Renal pelvis (tissue), 1 donor: ENCODE measurements at regions not wholly inside any gene's neighbourhood (a gene's known extent, or its start where the extent isn't known, plus 50 kb on each side); places are given as distances from the start of the nearest gene placed in this dataset.

Experiments
- DNase-seq: peaks from one replicate; pipeline ENCODE4 v3.0.0-alpha.2; 2013

DNA sequence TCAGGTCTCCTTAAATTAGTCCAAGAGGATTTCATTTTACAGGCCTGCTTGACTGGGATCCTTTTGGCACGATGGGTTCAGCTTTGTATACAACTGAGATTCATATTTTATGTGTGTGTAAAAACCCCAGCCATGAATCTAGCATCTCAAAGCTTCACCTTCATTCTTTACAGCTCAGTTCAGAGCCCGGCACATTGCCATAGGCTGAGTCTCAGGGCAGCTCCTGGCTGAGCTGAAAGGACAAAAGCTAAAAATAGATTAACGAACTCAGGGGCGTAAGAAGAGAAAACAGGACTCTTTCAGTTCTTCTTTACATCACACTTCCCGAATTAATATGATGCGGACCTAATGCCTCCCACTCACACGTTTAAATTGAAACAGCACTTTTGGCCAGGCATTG, 262.8 kb upstream of the PBX1 start:
- no peak for DNase-seq

DNA sequence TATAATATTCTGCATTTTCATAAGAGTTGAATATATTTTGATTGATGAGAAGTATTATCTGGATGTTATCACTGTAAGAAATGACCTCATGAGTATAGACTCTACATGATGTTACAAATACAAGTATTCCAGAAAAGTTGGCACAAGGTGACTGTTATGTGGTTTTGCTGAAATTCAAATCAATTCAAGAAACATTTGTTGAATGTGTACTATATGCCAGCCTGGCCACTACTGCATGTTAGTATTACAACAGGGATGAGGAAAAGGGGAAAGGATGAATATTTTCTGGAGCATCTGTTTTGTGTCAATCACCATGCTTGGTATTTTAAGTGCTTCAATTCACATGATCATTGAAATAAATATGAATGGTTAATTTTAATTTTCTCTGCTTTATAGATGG, 250.9 kb upstream of the PBX1 start:
- DNase-seq, result no peak

DNA sequence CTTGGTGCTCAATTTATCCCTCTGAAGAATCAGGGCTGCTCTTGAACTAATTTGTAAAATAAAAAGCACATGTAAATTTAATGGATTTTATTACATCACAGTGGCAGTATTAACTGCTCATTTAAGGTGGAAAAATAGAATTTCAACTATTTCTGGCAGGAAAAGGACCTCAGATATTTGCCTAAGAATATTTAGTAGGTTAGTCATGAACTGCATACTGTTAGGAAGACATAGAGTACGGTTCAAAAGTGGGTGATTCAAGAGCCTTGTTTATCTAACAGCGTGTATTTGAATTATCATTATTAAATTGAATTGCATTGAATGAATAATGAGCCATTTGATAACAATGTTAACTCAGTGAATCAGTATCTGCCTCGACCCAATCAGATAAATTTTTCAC, 248.8 kb upstream of the PBX1 start:
- DNase-seq, result no peak

DNA sequence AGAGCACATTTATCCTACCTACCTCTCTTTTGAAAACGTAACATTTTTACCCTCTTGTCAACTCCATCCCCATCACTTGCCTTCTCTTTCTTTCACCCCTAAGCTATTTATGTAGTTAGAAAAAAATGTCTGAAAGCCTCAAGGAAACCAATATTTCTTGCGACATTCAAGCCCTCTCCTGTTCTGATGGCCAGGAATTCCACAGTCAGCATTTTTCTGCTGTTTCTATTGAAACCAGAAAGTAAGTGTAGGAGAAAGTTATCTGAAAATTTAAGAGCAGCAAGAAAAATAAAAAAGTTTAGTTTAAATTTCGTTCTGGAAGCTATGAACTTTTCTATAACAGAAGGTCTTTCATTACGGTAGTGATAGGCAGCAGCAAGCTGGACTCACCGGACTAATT, 247.6 kb upstream of the PBX1 start:
- DNase-seq, result no peak

DNA sequence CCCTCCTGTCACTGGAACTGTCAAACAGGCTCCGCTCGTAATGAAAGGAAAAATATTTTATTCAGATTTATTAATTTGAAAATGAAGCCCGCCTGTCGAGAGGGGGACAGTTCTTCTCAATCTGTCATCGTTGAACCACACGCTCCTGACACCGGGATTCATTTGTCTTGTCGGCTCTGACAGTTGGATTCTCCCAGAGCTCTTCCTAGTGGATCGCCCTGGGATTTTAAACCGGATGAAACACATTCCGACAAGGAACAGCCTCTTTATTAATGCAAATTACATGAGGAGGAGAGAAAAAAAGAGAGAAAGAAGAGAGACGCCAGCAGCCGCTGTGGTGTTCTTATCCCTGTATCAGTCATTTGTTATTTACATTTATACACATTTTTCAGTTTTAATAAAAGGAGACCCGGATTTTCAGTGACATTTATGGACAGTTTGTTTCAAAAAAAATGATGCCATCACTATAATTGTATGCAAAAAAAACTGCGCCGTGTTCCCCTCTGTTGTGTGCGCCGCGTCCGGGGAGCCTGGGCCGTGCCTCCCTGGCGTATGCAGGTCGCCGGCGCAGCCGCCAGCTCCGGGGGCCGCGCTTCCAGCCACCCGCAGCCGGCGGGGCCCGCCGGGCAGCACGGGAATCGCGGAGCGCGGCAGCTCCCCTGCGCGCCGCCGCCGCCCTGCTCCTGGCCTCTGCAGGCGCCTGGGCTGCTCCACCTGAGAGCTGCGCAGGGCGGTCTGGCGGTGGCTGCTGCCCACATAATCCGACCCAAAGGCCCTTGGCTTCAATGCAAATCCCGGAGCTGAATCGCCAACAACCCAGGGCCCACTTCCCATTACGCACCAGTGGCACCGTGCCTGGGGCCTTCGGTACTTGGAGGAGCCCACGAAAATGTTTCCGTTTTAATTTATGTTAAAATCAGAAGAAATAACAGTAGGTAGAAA, 237.9 kb upstream of the PBX1 start:
- peak; percentile 48 for DNase-seq

GRCh38 chr1:164325786-164326185, 233.2 kb upstream of the PBX1 start:
- no peak for DNase-seq

DNA sequence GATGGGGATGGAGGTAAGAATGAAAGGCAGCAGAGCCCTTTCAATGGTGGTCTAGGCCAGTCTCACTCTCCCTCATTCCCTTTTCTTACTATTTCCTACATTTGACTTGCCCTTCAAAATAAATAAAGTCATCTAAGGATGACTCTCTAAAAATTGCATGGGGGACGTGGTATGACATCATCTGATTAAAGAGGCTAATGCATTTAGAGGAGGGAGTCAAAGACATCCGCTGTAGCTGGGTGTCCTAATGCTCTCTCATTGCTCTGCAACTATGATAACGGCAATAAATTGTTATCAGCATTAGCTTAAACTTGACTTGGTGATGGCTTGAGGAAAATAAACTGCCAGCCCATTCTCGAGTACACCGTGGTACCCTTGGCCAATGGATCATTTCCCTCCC, 225.6 kb upstream of the PBX1 start:
- DNase-seq, result no peak

DNA sequence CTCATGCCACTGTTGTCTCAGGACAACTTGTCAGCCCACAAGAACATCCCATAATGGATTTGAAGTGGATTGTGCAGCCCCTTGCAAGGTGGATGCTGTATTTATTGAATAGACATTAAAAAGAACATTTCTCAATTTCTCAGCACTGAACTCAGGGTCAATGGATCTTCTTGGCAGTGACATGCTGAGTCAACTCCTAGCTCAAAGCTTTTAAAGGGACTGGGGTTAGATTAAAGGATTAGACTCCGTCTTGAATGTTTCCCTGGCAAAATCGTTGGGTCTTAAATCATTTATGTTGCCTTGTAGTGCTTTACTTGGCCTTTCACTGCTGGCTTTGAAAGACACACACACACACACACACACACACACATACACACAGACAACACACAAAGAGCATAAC, 221.6 kb upstream of the PBX1 start:
- DNase-seq, result no peak

- no peak for DNase-seq
Observed at GRCh38 chr1:164337885-164338284, 221.1 kb upstream of the PBX1 start.

DNA sequence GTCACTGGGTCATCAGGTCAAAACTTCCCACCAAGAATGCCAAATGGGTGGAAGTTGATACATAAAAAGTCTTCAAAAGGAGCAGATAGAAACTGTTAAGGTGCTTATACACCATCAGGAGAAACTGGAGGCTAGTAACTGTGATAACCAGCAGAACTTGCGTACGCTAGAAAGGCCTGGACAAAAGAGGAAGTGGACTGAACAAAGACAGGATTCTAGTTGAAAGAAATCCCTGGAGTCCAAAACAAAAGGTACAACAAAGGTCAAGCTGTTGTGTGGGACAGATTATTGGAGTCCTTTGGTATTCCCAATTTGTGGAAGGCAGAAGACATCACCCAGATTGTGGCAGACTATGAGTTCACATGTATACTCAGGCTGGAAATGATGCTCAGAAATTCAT, 215.8 kb upstream of the PBX1 start:
- no peak for DNase-seq

DNA sequence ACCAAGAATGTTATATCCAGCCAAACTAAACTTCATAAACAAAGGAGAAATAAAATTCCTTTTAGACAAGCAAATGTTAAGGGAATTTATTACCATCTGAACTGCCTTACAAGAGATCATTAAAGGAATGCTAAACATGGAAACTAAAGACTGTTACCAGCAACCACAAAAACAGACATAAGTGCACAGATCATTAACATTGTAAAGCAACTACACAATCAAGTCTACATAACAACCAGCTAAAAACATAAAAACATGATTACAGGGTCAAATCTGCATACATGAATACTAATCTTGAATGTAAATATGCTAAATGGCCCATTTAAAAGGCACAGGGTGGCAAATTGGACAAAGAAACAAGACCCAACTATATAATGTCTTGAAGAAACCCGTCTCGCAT, 211.0 kb upstream of the PBX1 start:
- DNase-seq, result no peak

DNA sequence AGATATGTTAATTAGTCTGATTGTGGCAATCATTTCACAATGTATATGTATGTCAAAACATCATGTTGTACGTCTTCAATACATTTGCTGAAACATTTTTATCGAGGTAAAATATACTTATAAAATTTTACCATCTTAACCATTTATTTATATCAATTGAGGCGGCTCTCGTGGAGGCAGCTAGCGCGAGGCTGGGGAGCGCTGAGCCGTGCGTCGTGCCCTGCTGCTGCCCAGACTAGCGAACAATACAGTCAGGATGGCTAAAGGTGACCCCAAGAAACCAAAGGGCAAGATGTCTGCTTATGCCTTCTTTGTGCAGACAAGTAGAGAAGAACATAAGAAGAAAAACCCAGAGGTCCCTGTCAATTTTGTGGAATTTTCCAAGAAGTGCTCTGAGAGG, 202.5 kb upstream of the PBX1 start:
- DNase-seq, result no peak

GRCh38 chr1:164360265-164360664, 198.7 kb upstream of the PBX1 start:
- no peak for DNase-seq

DNA sequence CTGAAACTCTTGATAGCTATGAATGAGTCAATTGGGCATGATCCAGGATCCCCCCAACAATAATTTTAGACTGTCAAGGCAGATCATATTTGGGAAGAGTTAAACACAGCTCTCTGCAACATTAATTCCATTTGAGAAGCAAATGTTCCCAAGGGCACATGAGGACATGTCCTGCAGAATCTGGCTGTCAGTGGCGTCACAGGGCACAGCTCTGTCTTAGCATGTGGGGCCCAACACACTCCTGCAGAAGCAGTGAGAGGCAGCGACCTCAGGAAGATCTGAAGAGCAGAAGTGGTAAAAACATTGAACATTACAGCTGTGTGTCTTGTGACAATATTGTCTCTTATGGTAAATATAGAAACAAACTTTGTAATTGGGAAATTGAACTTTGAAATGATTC, 197.1 kb upstream of the PBX1 start:
- no peak for DNase-seq

GRCh38 chr1:164363980-164364379, 195.0 kb upstream of the PBX1 start:
- no peak for DNase-seq

DNA sequence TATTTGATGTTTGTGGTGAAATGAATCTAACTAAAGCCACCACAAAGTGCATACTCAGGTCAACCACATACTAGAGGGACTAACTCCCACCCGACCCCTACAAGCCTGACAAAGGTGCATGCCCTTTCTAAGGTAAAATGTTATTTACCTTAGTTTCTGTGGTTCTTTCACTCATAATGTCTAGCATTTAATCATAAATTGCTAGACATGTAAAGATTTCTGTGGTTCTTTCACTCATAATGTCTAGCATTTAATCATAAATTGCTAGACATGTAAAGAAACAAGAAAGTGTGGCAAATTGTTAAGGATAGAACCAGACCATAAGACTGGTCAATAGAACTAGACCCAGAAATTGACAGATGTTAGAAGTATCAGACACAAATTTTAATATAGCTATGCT, 193.0 kb upstream of the PBX1 start:
- no peak for DNase-seq

- DNase-seq, result no peak
Observed at GRCh38 chr1:164369698-164370365, 189.2 kb upstream of the PBX1 start.

- no peak for DNase-seq
Observed at GRCh38 chr1:164380893-164381292, 178.1 kb upstream of the PBX1 start.

- DNase-seq, result no peak
Observed at GRCh38 chr1:164382384-164382783, 176.6 kb upstream of the PBX1 start.

DNA sequence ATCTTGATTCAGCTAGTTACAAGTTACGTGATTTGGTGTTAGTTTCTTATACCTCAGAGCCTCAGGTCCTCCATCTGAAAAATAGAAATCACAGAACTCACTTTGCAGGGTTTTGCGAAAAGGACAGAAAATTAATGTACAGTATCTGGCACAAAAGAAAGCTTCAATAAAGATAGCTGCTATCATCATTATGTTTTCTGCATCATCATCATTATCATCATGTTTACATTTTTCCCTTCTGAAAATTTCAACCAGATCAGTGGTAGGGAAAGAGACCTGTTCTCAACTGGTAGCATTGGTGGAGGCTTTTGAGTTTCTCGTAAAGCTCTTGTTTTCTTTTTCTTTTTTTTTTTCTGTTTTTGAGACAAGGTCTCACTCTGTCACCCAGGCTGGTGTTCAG, 174.7 kb upstream of the PBX1 start:
- no peak for DNase-seq

GRCh38 chr1:164417016-164417704, 141.8 kb upstream of the PBX1 start:
- DNase-seq, result no peak

DNA sequence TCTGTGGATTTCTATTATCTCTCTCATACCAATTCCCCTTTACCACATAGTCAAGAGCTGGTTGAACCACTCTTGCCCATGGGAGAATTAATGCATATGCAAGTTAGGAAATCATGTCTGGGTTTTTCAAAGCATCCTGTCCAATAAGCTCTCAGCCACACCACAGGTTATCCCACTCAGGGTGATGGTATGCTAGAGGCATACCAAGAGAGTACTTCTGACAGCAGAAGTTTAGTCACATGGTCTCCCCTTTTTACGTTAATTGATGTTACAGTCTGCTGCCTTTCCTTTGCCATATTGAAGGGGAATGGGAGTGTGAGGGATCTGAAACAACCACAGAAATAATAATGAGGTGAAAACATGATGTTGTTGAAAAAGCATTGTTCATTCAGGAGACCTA, 135.8 kb upstream of the PBX1 start:
- DNase-seq, result no peak
